ENCODE measurements at regions not wholly inside any gene's neighbourhood (a gene's known extent, or its start where the extent isn't known, plus 50 kb on each side); places are given as distances from the start of the nearest gene placed in this dataset.

DNA sequence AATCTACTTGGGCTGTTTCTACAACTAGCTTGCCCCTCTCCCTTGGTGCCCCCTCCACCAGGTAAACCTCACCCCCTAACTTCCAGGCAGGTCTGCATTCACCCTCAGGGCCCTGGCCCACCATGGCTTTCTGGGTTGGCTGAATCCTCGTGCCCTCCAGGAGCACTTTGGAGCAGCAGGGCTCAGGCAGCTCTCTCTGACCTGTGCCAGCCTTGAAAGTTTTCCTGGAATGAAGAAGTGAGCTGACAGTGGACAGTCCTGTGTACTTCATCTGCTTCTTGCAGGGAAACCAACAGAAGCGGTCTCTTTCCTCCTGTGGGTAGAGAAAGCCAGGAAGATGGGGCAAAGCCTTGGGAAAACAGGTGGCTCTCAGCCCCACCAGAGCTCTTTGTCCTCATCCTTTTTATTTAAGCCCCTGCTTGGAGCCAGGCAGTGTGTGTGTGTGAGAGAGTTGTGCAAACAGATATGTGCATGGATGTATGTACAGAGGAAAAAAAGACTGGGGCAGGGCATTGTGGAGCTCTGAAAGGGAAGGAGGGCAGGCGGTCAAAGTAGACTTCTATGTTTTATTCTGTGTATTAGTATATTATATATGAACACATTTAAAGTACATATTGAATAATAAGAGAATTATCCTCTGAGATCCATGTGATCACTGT is 62.3 kb upstream of the SPRY4 start:
- Mint-ChIP-seq H3K36me3 (ENCODE audit: low read depth) (no peaks in the 10 kb centered on the region), H3K27me3 (ENCODE audit: low read depth) (no peaks in the 10 kb centered on the region), H3K4me1 (peaks cover 65% of the 10 kb centered on the region), H3K27ac (ENCODE audit: unreplicated experiment) (peak overlapping the region; percentile 82), H3K4me3 (no peak overlapping the region), H3K9me3 (no peaks in the 10 kb centered on the region)
- no peak for DNase-seq (ENCODE audit: low read depth, low spot score)
- TF ChIP-seq, protein P1, sequence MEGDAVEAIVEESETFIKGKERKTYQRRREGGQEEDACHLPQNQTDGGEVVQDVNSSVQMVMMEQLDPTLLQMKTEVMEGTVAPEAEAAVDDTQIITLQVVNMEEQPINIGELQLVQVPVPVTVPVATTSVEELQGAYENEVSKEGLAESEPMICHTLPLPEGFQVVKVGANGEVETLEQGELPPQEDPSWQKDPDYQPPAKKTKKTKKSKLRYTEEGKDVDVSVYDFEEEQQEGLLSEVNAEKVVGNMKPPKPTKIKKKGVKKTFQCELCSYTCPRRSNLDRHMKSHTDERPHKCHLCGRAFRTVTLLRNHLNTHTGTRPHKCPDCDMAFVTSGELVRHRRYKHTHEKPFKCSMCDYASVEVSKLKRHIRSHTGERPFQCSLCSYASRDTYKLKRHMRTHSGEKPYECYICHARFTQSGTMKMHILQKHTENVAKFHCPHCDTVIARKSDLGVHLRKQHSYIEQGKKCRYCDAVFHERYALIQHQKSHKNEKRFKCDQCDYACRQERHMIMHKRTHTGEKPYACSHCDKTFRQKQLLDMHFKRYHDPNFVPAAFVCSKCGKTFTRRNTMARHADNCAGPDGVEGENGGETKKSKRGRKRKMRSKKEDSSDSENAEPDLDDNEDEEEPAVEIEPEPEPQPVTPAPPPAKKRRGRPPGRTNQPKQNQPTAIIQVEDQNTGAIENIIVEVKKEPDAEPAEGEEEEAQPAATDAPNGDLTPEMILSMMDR (conservative IDR thresholded peaks at IDR 0.05) = no peak

- TF ChIP-seq, protein P1 (conservative IDR thresholded peaks at IDR 0.05) = no peak
- no peaks in the 10 kb centered on the region for H3K27me3 Mint-ChIP-seq (ENCODE audit: low read depth)
- H3K9me3 Mint-ChIP-seq = no peaks in the 10 kb centered on the region
- peak overlapping the region; percentile 86 for H3K27ac Mint-ChIP-seq (ENCODE audit: unreplicated experiment)
- peak overlapping the region; percentile 31 for H3K4me3 Mint-ChIP-seq
- peaks cover 63% of the 10 kb centered on the region for H3K4me1 Mint-ChIP-seq
- no peaks in the 10 kb centered on the region for H3K36me3 Mint-ChIP-seq (ENCODE audit: low read depth)
- no peak for DNase-seq (ENCODE audit: low read depth, low spot score)
Observed at GRCh38 chr5:142386137-142387023, 61.6 kb upstream of the SPRY4 start.

GRCh38 chr5:142385194-142385593 is 60.4 kb upstream of the SPRY4 start:
- H3K9me3 Mint-ChIP-seq = no peaks in the 10 kb centered on the region
- H3K27me3 Mint-ChIP-seq (ENCODE audit: low read depth) = no peaks in the 10 kb centered on the region
- DNase-seq (ENCODE audit: low read depth, low spot score) = no peak
- no peak overlapping the region for H3K27ac Mint-ChIP-seq (ENCODE audit: unreplicated experiment)
- H3K36me3 Mint-ChIP-seq (ENCODE audit: low read depth) = no peaks in the 10 kb centered on the region
- H3K4me1 Mint-ChIP-seq = peaks cover 52% of the 10 kb centered on the region
- TF ChIP-seq, protein P1 (conservative IDR thresholded peaks at IDR 0.05) = no peak
- H3K4me3 Mint-ChIP-seq = no peak overlapping the region

DNA sequence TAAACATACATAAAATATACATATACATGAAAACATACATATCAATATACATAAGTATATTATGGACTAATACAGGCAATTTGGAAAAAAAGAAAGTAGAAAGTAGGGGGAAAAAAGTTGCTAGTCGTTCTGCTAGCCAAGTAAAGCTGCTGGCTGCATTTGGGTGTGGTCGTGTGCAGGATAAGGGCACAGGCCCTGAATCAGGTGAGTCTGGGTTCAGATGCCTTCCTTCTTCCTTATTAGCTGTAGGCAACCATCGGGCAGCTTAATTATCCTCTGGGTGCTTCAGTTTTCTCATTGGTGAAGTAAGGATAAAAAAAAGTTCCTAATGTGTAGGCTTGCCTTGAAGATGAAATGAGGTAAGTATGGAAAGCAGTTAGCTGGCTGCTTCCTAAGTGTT is 59.2 kb upstream of the SPRY4 start:
- DNase-seq (ENCODE audit: low read depth, low spot score) = no peak
- H3K9me3 Mint-ChIP-seq = no peaks in the 10 kb centered on the region
- no peaks in the 10 kb centered on the region for H3K36me3 Mint-ChIP-seq (ENCODE audit: low read depth)
- H3K27ac Mint-ChIP-seq (ENCODE audit: unreplicated experiment) = no peak overlapping the region
- no peaks in the 10 kb centered on the region for H3K27me3 Mint-ChIP-seq (ENCODE audit: low read depth)
- TF ChIP-seq, protein P1 (conservative IDR thresholded peaks at IDR 0.05) = no peak
- H3K4me1 Mint-ChIP-seq = peaks cover 41% of the 10 kb centered on the region
- no peak overlapping the region for H3K4me3 Mint-ChIP-seq

- TF ChIP-seq, protein P1 (conservative IDR thresholded peaks at IDR 0.05) = no peak
- H3K36me3 Mint-ChIP-seq (ENCODE audit: low read depth) = no peaks in the 10 kb centered on the region
- no peak for DNase-seq (ENCODE audit: low read depth, low spot score)
- H3K27ac Mint-ChIP-seq (ENCODE audit: unreplicated experiment) = peak overlapping the region; percentile 67
- no peaks in the 10 kb centered on the region for H3K9me3 Mint-ChIP-seq
- peaks cover 27% of the 10 kb centered on the region for H3K4me1 Mint-ChIP-seq
- no peaks in the 10 kb centered on the region for H3K27me3 Mint-ChIP-seq (ENCODE audit: low read depth)
- H3K4me3 Mint-ChIP-seq = no peak overlapping the region
Observed at GRCh38 chr5:142382186-142382585, 57.4 kb upstream of the SPRY4 start.

All from neural crest cell (in vitro differentiated cells).